DMS53 (cell line): ENCODE measurements at regions not wholly inside any gene's neighbourhood (a gene's known extent, or its start where the extent isn't known, plus 50 kb on each side); places are given as distances from the start of the nearest gene placed in this dataset.
"Not testable (repeated sequence)": the region's sequence is repeated elsewhere in the genome, so short reads cannot be mapped to it uniquely, and the experiment has no call there.

Experiments used
- DNase-seq: peaks from one replicate; lab custom pipeline; 2025; lab: John Stamatoyannopoulos, UW

GRCh38 chr6:82816243-82816642 is 249.4 kb downstream of the UBE3D start:
- DNase-seq, result not testable (repeated sequence)

GRCh38 chr6:82818727-82819126 is 246.9 kb downstream of the UBE3D start:
- no peak for DNase-seq

- no peak for DNase-seq
Measured at GRCh38 chr6:82823361-82823760, 242.3 kb downstream of the UBE3D start.

GRCh38 chr6:82832811-82833210 is 232.8 kb downstream of the UBE3D start:
- no peak for DNase-seq

- DNase-seq, result no peak
Measured at GRCh38 chr6:82833481-82833880, 232.2 kb downstream of the UBE3D start.

- no peak for DNase-seq
Measured at GRCh38 chr6:82836022-82836575, 229.5 kb downstream of the UBE3D start.

GRCh38 chr6:82840571-82840970 is 225.1 kb downstream of the UBE3D start:
- DNase-seq, result no peak

- peak; percentile 1 for DNase-seq
Measured at GRCh38 chr6:82841309-82841708, 224.3 kb downstream of the UBE3D start.
